Activated CD8-positive, alpha-beta memory T cell treated with anti-CD3 and anti-CD28 coated beads, Interleukin-2, amount 50 U/mL, for 4 hours (primary cell): ENCODE measurements at regions not wholly inside any gene's neighbourhood (a gene's known extent, or its start where the extent isn't known, plus 50 kb on each side); places are given as distances from the start of the nearest gene placed in this dataset.

Source experiments
- DNase-seq: peaks from one replicate; pipeline ENCODE4 v3.0.0-alpha.2; 2020

GRCh38 chr3:168624892-168625448 is 529.2 kb upstream of the GOLIM4 start:
- no peak for DNase-seq

- no peak for DNase-seq
Measured at GRCh38 chr3:168624195-168624594, 528.5 kb upstream of the GOLIM4 start.

- DNase-seq, result no peak
Measured at GRCh38 chr3:168622795-168623194, 527.1 kb upstream of the GOLIM4 start.

- no peak for DNase-seq
Measured at GRCh38 chr3:168620854-168621253, 525.1 kb upstream of the GOLIM4 start.

GRCh38 chr3:168618827-168619470 is 523.2 kb upstream of the GOLIM4 start:
- no peak for DNase-seq

- DNase-seq, result no peak
Measured at GRCh38 chr3:168617658-168618057, 521.9 kb upstream of the GOLIM4 start.

GRCh38 chr3:168616915-168617314 is 521.2 kb upstream of the GOLIM4 start:
- DNase-seq, result no peak

GRCh38 chr3:168615493-168616020 is 519.8 kb upstream of the GOLIM4 start:
- no peak for DNase-seq

- DNase-seq, result no peak
Measured at GRCh38 chr3:168613151-168613550, 517.4 kb upstream of the GOLIM4 start.

- no peak for DNase-seq
Measured at GRCh38 chr3:168612671-168613070, 516.9 kb upstream of the GOLIM4 start.

GRCh38 chr3:168611826-168612225 is 516.1 kb upstream of the GOLIM4 start:
- DNase-seq, result no peak

GRCh38 chr3:168608926-168609325 is 513.2 kb upstream of the GOLIM4 start:
- no peak for DNase-seq

GRCh38 chr3:168604767-168605166 is 509.0 kb upstream of the GOLIM4 start:
- no peak for DNase-seq

- no peak for DNase-seq
Measured at GRCh38 chr3:168598250-168598649, 502.5 kb upstream of the GOLIM4 start.

GRCh38 chr3:168596175-168596823 is 500.6 kb upstream of the GOLIM4 start:
- DNase-seq, result no peak

GRCh38 chr3:168591587-168591986 is 495.9 kb upstream of the GOLIM4 start:
- no peak for DNase-seq

GRCh38 chr3:168589376-168589775 is 493.7 kb upstream of the GOLIM4 start:
- no peak for DNase-seq

GRCh38 chr3:168585544-168585943 is 489.8 kb upstream of the GOLIM4 start:
- no peak for DNase-seq

GRCh38 chr3:168583977-168584376 is 488.3 kb upstream of the GOLIM4 start:
- DNase-seq, result no peak

- no peak for DNase-seq
Measured at GRCh38 chr3:168582503-168582902, 486.8 kb upstream of the GOLIM4 start.

- DNase-seq, result no peak
Measured at GRCh38 chr3:168581771-168582225, 486.1 kb upstream of the GOLIM4 start.

- DNase-seq, result no peak
Measured at GRCh38 chr3:168579010-168579409, 483.3 kb upstream of the GOLIM4 start.

- DNase-seq, result no peak
Measured at GRCh38 chr3:168575750-168576149, 480.0 kb upstream of the GOLIM4 start.

GRCh38 chr3:168574455-168575158 is 478.9 kb upstream of the GOLIM4 start:
- no peak for DNase-seq
